GM19372 (cell line): ENCODE measurements at regions not wholly inside any gene's neighbourhood (a gene's known extent, or its start where the extent isn't known, plus 50 kb on each side); places are given as distances from the start of the nearest gene placed in this dataset.
"Not testable (repeated sequence)": the region's sequence is repeated elsewhere in the genome, so short reads cannot be mapped to it uniquely, and the experiment has no call there.

Experiments
- ATAC-seq: cut with Tn5 transposase; IDR thresholded peaks from one replicate; pipeline ENCODE4 v1.9.1; 2021; ENCODE audit warnings: mild to moderate bottlenecking, low read depth, moderate library complexity; ENCODE audit not compliant: unreplicated experiment

GRCh38 chr9:82745919-82746318 is 317.0 kb downstream of the RASEF start:
- no peak for ATAC-seq

- no peak for ATAC-seq
Observed at GRCh38 chr9:82750411-82750913, 312.5 kb downstream of the RASEF start.

- ATAC-seq = no peak
Observed at GRCh38 chr9:82757924-82758323, 305.0 kb downstream of the RASEF start.

GRCh38 chr9:82761027-82761426 is 301.9 kb downstream of the RASEF start:
- no peak for ATAC-seq

GRCh38 chr9:82761956-82762355 is 301.0 kb downstream of the RASEF start:
- no peak for ATAC-seq

GRCh38 chr9:82763656-82764055 is 299.3 kb downstream of the RASEF start:
- ATAC-seq = no peak

GRCh38 chr9:82764061-82764668 is 298.8 kb downstream of the RASEF start:
- ATAC-seq = no peak

GRCh38 chr9:82774707-82775231 is 288.2 kb downstream of the RASEF start:
- ATAC-seq = not testable (repeated sequence)

- ATAC-seq = no peak
Observed at GRCh38 chr9:82776508-82776907, 286.4 kb downstream of the RASEF start.

GRCh38 chr9:82777366-82777765 is 285.6 kb downstream of the RASEF start:
- ATAC-seq = no peak

- not testable (repeated sequence) for ATAC-seq
Observed at GRCh38 chr9:82778923-82779322, 284.0 kb downstream of the RASEF start.

- ATAC-seq = no peak
Observed at GRCh38 chr9:82780017-82780416, 282.9 kb downstream of the RASEF start.

GRCh38 chr9:82781921-82782392 is 281.0 kb downstream of the RASEF start:
- no peak for ATAC-seq

- no peak for ATAC-seq
Observed at GRCh38 chr9:82783045-82783444, 279.9 kb downstream of the RASEF start.

GRCh38 chr9:82784589-82784988 is 278.4 kb downstream of the RASEF start:
- ATAC-seq = no peak

GRCh38 chr9:82789155-82789824 is 273.7 kb downstream of the RASEF start:
- no peak for ATAC-seq

GRCh38 chr9:82790875-82791274 is 272.1 kb downstream of the RASEF start:
- ATAC-seq = no peak

- no peak for ATAC-seq
Observed at GRCh38 chr9:82791692-82792091, 271.2 kb downstream of the RASEF start.

GRCh38 chr9:82797534-82797933 is 265.4 kb downstream of the RASEF start:
- ATAC-seq = no peak

- no peak for ATAC-seq
Observed at GRCh38 chr9:82799286-82799685, 263.7 kb downstream of the RASEF start.

- no peak for ATAC-seq
Observed at GRCh38 chr9:82805027-82805426, 257.9 kb downstream of the RASEF start.

- no peak for ATAC-seq
Observed at GRCh38 chr9:82808478-82808877, 254.5 kb downstream of the RASEF start.
